ENCODE measurements at regions not wholly inside any gene's neighbourhood (a gene's known extent, or its start where the extent isn't known, plus 50 kb on each side); places are given as distances from the start of the nearest gene placed in this dataset.

DNA sequence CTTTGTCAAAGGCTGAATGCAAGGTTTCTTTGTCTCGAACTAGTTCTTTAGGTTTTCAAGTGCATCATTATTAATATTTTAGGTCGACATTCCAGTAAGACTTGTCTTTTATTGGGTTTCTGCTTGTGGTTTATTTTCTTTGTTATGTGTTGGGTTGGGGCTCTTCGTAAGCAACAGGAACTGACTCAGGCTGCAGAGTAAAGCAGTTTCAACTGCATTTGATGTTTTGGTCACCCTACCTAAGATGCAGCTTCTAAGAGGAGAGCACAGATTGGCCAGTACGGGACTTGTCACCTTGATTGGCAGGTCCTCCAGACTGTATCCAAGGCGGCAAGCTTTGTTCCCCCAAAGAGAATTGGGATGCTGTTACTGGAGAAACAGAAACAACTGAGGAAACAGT lies 149.5 kb upstream of the SULF2 start:
- intact Hi-C loops (cut with micrococcal nuclease): no loop called here
- no peak for TF ChIP-seq CTCF (IDR thresholded peaks at IDR 0.05)
- H3K79me2 ChIP-seq (ENCODE audit: insufficient read depth, low read length): no peaks in the 10 kb centered on the region
- 81% methylated on average over 4 of the region's 5 CpGs for WGBS (ENCODE audit: insufficient coverage)
- no peak overlapping the region for H2AFZ ChIP-seq (ENCODE audit: insufficient read depth, low read depth, low read length, poor library complexity, severe bottlenecking)
- H3K4me1 ChIP-seq (ENCODE audit: control insufficient read depth in 1 of 2, insufficient read depth in 2 of 2, low read length in 2 of 2): no peaks in the 10 kb centered on the region
- no peak overlapping the region for H3K27ac ChIP-seq (ENCODE audit: low read depth in 1 of 2, low read length in 2 of 2)
- Mint-ChIP-seq H3K27ac (no peak overlapping the region), H3K9me3 (no peaks in the 10 kb centered on the region), H3K36me3 (no peaks in the 10 kb centered on the region), H3K27me3 (ENCODE audit: low read depth in 3 of 3) (peaks cover 5 to 21% (median 21%) of the 10 kb centered on the region in 3 donors), H3K4me3 (no peak overlapping the region), H3K4me1 (no peaks in the 10 kb centered on the region)
- H3K27me3 ChIP-seq (ENCODE audit: control insufficient read depth in 2 of 2, insufficient read depth in 2 of 2, low read length in 2 of 2): peaks cover 0 to 6% of the 10 kb centered on the region in 2 donors
- no peak overlapping the region for H3K4me2 ChIP-seq (replicated peaks; ENCODE audit: extremely low read depth, low read length, poor library complexity, severe bottlenecking)
- no peak overlapping the region for H3K4me3 ChIP-seq (replicated peaks in 1 of 3; ENCODE audit: low read depth in 2 of 3, low read length in 3 of 3)
- H3K36me3 ChIP-seq (replicated peaks in 1 of 2; ENCODE audit: control insufficient read depth in 1 of 2, insufficient read depth in 2 of 2, low read length in 2 of 2): no peaks in the 10 kb centered on the region
- H3K9me3 ChIP-seq (replicated peaks in 1 of 2; ENCODE audit: control insufficient read depth in 1 of 2, insufficient read depth in 1 of 2, low read length in 2 of 2): no peaks in the 10 kb centered on the region
- DNase-seq: no peak
- no peak overlapping the region for H3K9ac ChIP-seq (ENCODE audit: insufficient read depth, low read length, poor library complexity, severe bottlenecking)
- H4K20me1 ChIP-seq (ENCODE audit: insufficient read depth, low read length): no peaks in the 10 kb centered on the region

- no peaks in the 10 kb centered on the region for H3K4me1 ChIP-seq (ENCODE audit: control insufficient read depth in 1 of 2, insufficient read depth in 2 of 2, low read length in 2 of 2)
- H3K79me2 ChIP-seq (ENCODE audit: insufficient read depth, low read length): no peaks in the 10 kb centered on the region
- H3K4me1 Mint-ChIP-seq: no peaks in the 10 kb centered on the region
- H3K36me3 Mint-ChIP-seq: no peaks in the 10 kb centered on the region
- H2AFZ ChIP-seq (ENCODE audit: insufficient read depth, low read depth, low read length, poor library complexity, severe bottlenecking): no peak overlapping the region
- H3K9me3 Mint-ChIP-seq: no peaks in the 10 kb centered on the region
- H4K20me1 ChIP-seq (ENCODE audit: insufficient read depth, low read length): no peaks in the 10 kb centered on the region
- H3K27me3 ChIP-seq (ENCODE audit: control insufficient read depth in 2 of 2, insufficient read depth in 2 of 2, low read length in 2 of 2): peaks cover 0 to 3% of the 10 kb centered on the region in 2 donors
- peaks cover 0 to 21% (median 16%) of the 10 kb centered on the region in 3 donors for H3K27me3 Mint-ChIP-seq (ENCODE audit: low read depth in 3 of 3)
- H3K4me3 ChIP-seq (replicated peaks in 1 of 3; ENCODE audit: low read depth in 2 of 3, low read length in 3 of 3): no peak overlapping the region
- no peaks in the 10 kb centered on the region for H3K36me3 ChIP-seq (replicated peaks in 1 of 2; ENCODE audit: control insufficient read depth in 1 of 2, insufficient read depth in 2 of 2, low read length in 2 of 2)
- DNase-seq: no peak
- no peak overlapping the region for H3K27ac Mint-ChIP-seq
- no peak for TF ChIP-seq CTCF (IDR thresholded peaks at IDR 0.05)
- intact Hi-C loops (cut with micrococcal nuclease): no loop called here
- no peak overlapping the region for H3K9ac ChIP-seq (ENCODE audit: insufficient read depth, low read length, poor library complexity, severe bottlenecking)
- WGBS (ENCODE audit: insufficient coverage): 95% methylated on average over 4 of the region's 7 CpGs
- no peak overlapping the region for H3K4me3 Mint-ChIP-seq
- H3K4me2 ChIP-seq (replicated peaks; ENCODE audit: extremely low read depth, low read length, poor library complexity, severe bottlenecking): no peak overlapping the region
- H3K9me3 ChIP-seq (replicated peaks in 1 of 2; ENCODE audit: control insufficient read depth in 1 of 2, insufficient read depth in 1 of 2, low read length in 2 of 2): no peaks in the 10 kb centered on the region
- H3K27ac ChIP-seq (ENCODE audit: low read depth in 1 of 2, low read length in 2 of 2): no peak overlapping the region
These were observed 146.2 kb upstream of the SULF2 start for GRCh38 chr20:47931443-47931842.

All from CD14-positive monocyte (primary cell).